ENCODE measurements at regions not wholly inside any gene's neighbourhood (a gene's known extent, or its start where the extent isn't known, plus 50 kb on each side); places are given as distances from the start of the nearest gene placed in this dataset.

- H3K36me3 ChIP-seq (ENCODE audit: control insufficient read depth in 2 of 2, insufficient read depth in 2 of 2, low read length in 1 of 2) = no peaks in the 10 kb centered on the region
- no peaks in the 10 kb centered on the region for H3K4me1 ChIP-seq (ENCODE audit: control insufficient read depth in 2 of 2, insufficient read depth in 2 of 2, low read length in 2 of 2)
- WGBS = 75% methylated on average over 12 of the region's 12 CpGs
- H3K27ac ChIP-seq (ENCODE audit: low read depth in 1 of 2, low read length in 1 of 2) = no peak overlapping the region
- H3K9me3 ChIP-seq (ENCODE audit: control insufficient read depth in 2 of 2, insufficient read depth in 1 of 2, low read length in 1 of 2) = peaks cover 0 to 8% of the 10 kb centered on the region in 2 donors
- no peak for DNase-seq (ENCODE audit: low read depth in 6 of 9, low spot score in 9 of 9)
- H3K4me3 ChIP-seq (ENCODE audit: low read length in 2 of 2) = no peak overlapping the region
- H3K27me3 ChIP-seq (ENCODE audit: control insufficient read depth in 2 of 2, insufficient read depth in 1 of 2, low read length in 1 of 2) = peaks cover 0 to 3% of the 10 kb centered on the region in 2 donors
Measured at GRCh38 chr17:79355165-79355564, 255.7 kb downstream of the RBFOX3 start.

GRCh38 chr17:79354173-79354820, 256.6 kb downstream of the RBFOX3 start:
- Histone ChIP-seq H3K27ac (ENCODE audit: low read depth in 1 of 2, low read length in 1 of 2) (no peak overlapping the region), H3K4me3 (ENCODE audit: low read length in 2 of 2) (no peak overlapping the region), H3K27me3 (ENCODE audit: control insufficient read depth in 2 of 2, insufficient read depth in 1 of 2, low read length in 1 of 2) (peaks cover 0 to 3% of the 10 kb centered on the region in 2 donors), H3K9me3 (ENCODE audit: control insufficient read depth in 2 of 2, insufficient read depth in 1 of 2, low read length in 1 of 2) (peaks cover 0 to 8% of the 10 kb centered on the region in 2 donors), H3K4me1 (ENCODE audit: control insufficient read depth in 2 of 2, insufficient read depth in 2 of 2, low read length in 2 of 2) (no peaks in the 10 kb centered on the region), H3K36me3 (ENCODE audit: control insufficient read depth in 2 of 2, insufficient read depth in 2 of 2, low read length in 1 of 2) (no peaks in the 10 kb centered on the region)
- no peak for DNase-seq (ENCODE audit: low read depth in 6 of 9, low spot score in 9 of 9)
- WGBS = 90% methylated on average over 15 of the region's 15 CpGs

GRCh38 chr17:79353548-79353947, 257.3 kb downstream of the RBFOX3 start:
- H3K9me3 ChIP-seq (ENCODE audit: control insufficient read depth in 2 of 2, insufficient read depth in 1 of 2, low read length in 1 of 2) = peaks cover 0 to 8% of the 10 kb centered on the region in 2 donors
- DNase-seq (ENCODE audit: low read depth in 6 of 9, low spot score in 9 of 9) = no peak
- H3K36me3 ChIP-seq (ENCODE audit: control insufficient read depth in 2 of 2, insufficient read depth in 2 of 2, low read length in 1 of 2) = no peaks in the 10 kb centered on the region
- H3K4me3 ChIP-seq (ENCODE audit: low read length in 2 of 2) = no peak overlapping the region
- peaks cover 0 to 3% of the 10 kb centered on the region in 2 donors for H3K27me3 ChIP-seq (ENCODE audit: control insufficient read depth in 2 of 2, insufficient read depth in 1 of 2, low read length in 1 of 2)
- no peaks in the 10 kb centered on the region for H3K4me1 ChIP-seq (ENCODE audit: control insufficient read depth in 2 of 2, insufficient read depth in 2 of 2, low read length in 2 of 2)
- no peak overlapping the region for H3K27ac ChIP-seq (ENCODE audit: low read depth in 1 of 2, low read length in 1 of 2)
- WGBS = 87% methylated on average over 14 of the region's 14 CpGs

- no peaks in the 10 kb centered on the region for H3K36me3 ChIP-seq (ENCODE audit: control insufficient read depth in 2 of 2, insufficient read depth in 2 of 2, low read length in 1 of 2)
- H3K27me3 ChIP-seq (ENCODE audit: control insufficient read depth in 2 of 2, insufficient read depth in 1 of 2, low read length in 1 of 2) = peaks cover 0 to 5% of the 10 kb centered on the region in 2 donors
- H3K4me3 ChIP-seq (ENCODE audit: low read length in 2 of 2) = no peak overlapping the region
- H3K9me3 ChIP-seq (ENCODE audit: control insufficient read depth in 2 of 2, insufficient read depth in 1 of 2, low read length in 1 of 2) = peaks cover 0 to 8% of the 10 kb centered on the region in 2 donors
- DNase-seq (ENCODE audit: low read depth in 6 of 9, low spot score in 9 of 9) = no peak
- H3K4me1 ChIP-seq (ENCODE audit: control insufficient read depth in 2 of 2, insufficient read depth in 2 of 2, low read length in 2 of 2) = no peaks in the 10 kb centered on the region
- WGBS = 96% methylated on average over 8 of the region's 8 CpGs
- no peak overlapping the region for H3K27ac ChIP-seq (ENCODE audit: low read depth in 1 of 2, low read length in 1 of 2)
Measured at GRCh38 chr17:79353016-79353415, 257.8 kb downstream of the RBFOX3 start.

- no peak for DNase-seq (ENCODE audit: low read depth in 6 of 9, low spot score in 9 of 9)
- no peak overlapping the region for H3K4me3 ChIP-seq (ENCODE audit: low read length in 2 of 2)
- H3K36me3 ChIP-seq (ENCODE audit: control insufficient read depth in 2 of 2, insufficient read depth in 2 of 2, low read length in 1 of 2) = no peaks in the 10 kb centered on the region
- 95% methylated on average over 7 of the region's 7 CpGs for WGBS
- H3K4me1 ChIP-seq (ENCODE audit: control insufficient read depth in 2 of 2, insufficient read depth in 2 of 2, low read length in 2 of 2) = no peaks in the 10 kb centered on the region
- peaks cover 0 to 8% of the 10 kb centered on the region in 2 donors for H3K9me3 ChIP-seq (ENCODE audit: control insufficient read depth in 2 of 2, insufficient read depth in 1 of 2, low read length in 1 of 2)
- no peak overlapping the region for H3K27ac ChIP-seq (ENCODE audit: low read depth in 1 of 2, low read length in 1 of 2)
- H3K27me3 ChIP-seq (ENCODE audit: control insufficient read depth in 2 of 2, insufficient read depth in 1 of 2, low read length in 1 of 2) = peaks cover 0 to 2% of the 10 kb centered on the region in 2 donors
Measured at GRCh38 chr17:79350533-79350932, 260.3 kb downstream of the RBFOX3 start.

GRCh38 chr17:79349506-79350400, 261.1 kb downstream of the RBFOX3 start:
- H3K27ac ChIP-seq (ENCODE audit: low read depth in 1 of 2, low read length in 1 of 2) = no peak overlapping the region
- H3K4me3 ChIP-seq (ENCODE audit: low read length in 2 of 2) = no peak overlapping the region
- no peak for DNase-seq (ENCODE audit: low read depth in 6 of 9, low spot score in 9 of 9)
- WGBS = 88% methylated on average over 22 of the region's 22 CpGs
- peaks cover 0 to 2% of the 10 kb centered on the region in 2 donors for H3K27me3 ChIP-seq (ENCODE audit: control insufficient read depth in 2 of 2, insufficient read depth in 1 of 2, low read length in 1 of 2)
- no peaks in the 10 kb centered on the region for H3K36me3 ChIP-seq (ENCODE audit: control insufficient read depth in 2 of 2, insufficient read depth in 2 of 2, low read length in 1 of 2)
- H3K4me1 ChIP-seq (ENCODE audit: control insufficient read depth in 2 of 2, insufficient read depth in 2 of 2, low read length in 2 of 2) = no peaks in the 10 kb centered on the region
- peaks cover 0 to 8% of the 10 kb centered on the region in 2 donors for H3K9me3 ChIP-seq (ENCODE audit: control insufficient read depth in 2 of 2, insufficient read depth in 1 of 2, low read length in 1 of 2)

GRCh38 chr17:79342376-79342775, 267.8 kb downstream of the ENGASE start:
- Histone ChIP-seq H3K4me3 (ENCODE audit: low read length in 2 of 2) (no peak overlapping the region), H3K9me3 (ENCODE audit: control insufficient read depth in 2 of 2, insufficient read depth in 1 of 2, low read length in 1 of 2) (no peaks in the 10 kb centered on the region), H3K4me1 (ENCODE audit: control insufficient read depth in 2 of 2, insufficient read depth in 2 of 2, low read length in 2 of 2) (no peaks in the 10 kb centered on the region), H3K27ac (ENCODE audit: low read depth in 1 of 2, low read length in 1 of 2) (no peak overlapping the region), H3K36me3 (ENCODE audit: control insufficient read depth in 2 of 2, insufficient read depth in 2 of 2, low read length in 1 of 2) (no peaks in the 10 kb centered on the region), H3K27me3 (ENCODE audit: control insufficient read depth in 2 of 2, insufficient read depth in 1 of 2, low read length in 1 of 2) (no peaks in the 10 kb centered on the region)
- DNase-seq (ENCODE audit: low read depth in 6 of 9, low spot score in 9 of 9) = no peak
- WGBS = 81% methylated on average over 9 of the region's 9 CpGs

GRCh38 chr17:79341816-79342215, 267.2 kb downstream of the ENGASE start:
- no peak overlapping the region for H3K27ac ChIP-seq (ENCODE audit: low read depth in 1 of 2, low read length in 1 of 2)
- H3K36me3 ChIP-seq (ENCODE audit: control insufficient read depth in 2 of 2, insufficient read depth in 2 of 2, low read length in 1 of 2) = no peaks in the 10 kb centered on the region
- H3K4me3 ChIP-seq (ENCODE audit: low read length in 2 of 2) = no peak overlapping the region
- DNase-seq (ENCODE audit: low read depth in 6 of 9, low spot score in 9 of 9) = no peak
- H3K4me1 ChIP-seq (ENCODE audit: control insufficient read depth in 2 of 2, insufficient read depth in 2 of 2, low read length in 2 of 2) = no peaks in the 10 kb centered on the region
- no peaks in the 10 kb centered on the region for H3K27me3 ChIP-seq (ENCODE audit: control insufficient read depth in 2 of 2, insufficient read depth in 1 of 2, low read length in 1 of 2)
- 83% methylated on average over 8 of the region's 8 CpGs for WGBS
- H3K9me3 ChIP-seq (ENCODE audit: control insufficient read depth in 2 of 2, insufficient read depth in 1 of 2, low read length in 1 of 2) = no peaks in the 10 kb centered on the region

GRCh38 chr17:79341222-79341780, 266.7 kb downstream of the ENGASE start:
- no peak overlapping the region for H3K4me3 ChIP-seq (ENCODE audit: low read length in 2 of 2)
- no peaks in the 10 kb centered on the region for H3K36me3 ChIP-seq (ENCODE audit: control insufficient read depth in 2 of 2, insufficient read depth in 2 of 2, low read length in 1 of 2)
- no peaks in the 10 kb centered on the region for H3K27me3 ChIP-seq (ENCODE audit: control insufficient read depth in 2 of 2, insufficient read depth in 1 of 2, low read length in 1 of 2)
- no peaks in the 10 kb centered on the region for H3K4me1 ChIP-seq (ENCODE audit: control insufficient read depth in 2 of 2, insufficient read depth in 2 of 2, low read length in 2 of 2)
- H3K27ac ChIP-seq (ENCODE audit: low read depth in 1 of 2, low read length in 1 of 2) = no peak overlapping the region
- 83% methylated on average over 8 of the region's 8 CpGs for WGBS
- no peaks in the 10 kb centered on the region for H3K9me3 ChIP-seq (ENCODE audit: control insufficient read depth in 2 of 2, insufficient read depth in 1 of 2, low read length in 1 of 2)
- DNase-seq (ENCODE audit: low read depth in 6 of 9, low spot score in 9 of 9) = no peak

Data from thymus (tissue), 11 donors.